Right renal cortex interstitium (tissue), 3 donors: ENCODE measurements at regions not wholly inside any gene's neighbourhood (a gene's known extent, or its start where the extent isn't known, plus 50 kb on each side); places are given as distances from the start of the nearest gene placed in this dataset.

Experiments
- DNase-seq, 3 donors: peaks; one replicate each; pipeline ENCODE4 v3.0.0-alpha.2; 2013; ENCODE audit warnings: low read depth in 3 of 3, low spot score in 2 of 3

- no peak for DNase-seq
These were observed 327.1 kb upstream of the NWD2 start for GRCh38 chr4:36917413-36917812.

DNA sequence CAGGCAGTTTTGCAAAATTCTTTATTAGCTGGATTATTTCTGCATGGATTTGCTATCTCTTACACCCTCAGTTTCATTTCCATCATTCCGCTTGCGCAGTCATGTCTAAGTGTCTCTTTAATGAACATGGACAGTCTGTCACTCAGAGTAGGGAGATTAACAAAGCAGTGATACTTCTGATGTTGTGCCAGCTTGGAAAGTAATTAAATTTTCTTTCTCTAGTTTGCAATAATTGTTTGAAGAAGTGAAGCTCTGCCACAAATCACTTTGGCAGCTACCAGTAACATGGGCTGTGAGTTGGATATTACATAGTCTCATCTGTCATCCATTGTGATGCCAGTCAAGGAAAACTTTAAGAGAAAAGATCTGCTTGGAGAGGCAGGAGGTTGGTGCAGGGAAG is 324.8 kb upstream of the NWD2 start:
- DNase-seq: no peak

- no peak for DNase-seq
These were observed 322.9 kb upstream of the NWD2 start for GRCh38 chr4:36921476-36922216.

GRCh38 chr4:36930562-36931111 is 313.9 kb upstream of the NWD2 start:
- no peak for DNase-seq

DNA sequence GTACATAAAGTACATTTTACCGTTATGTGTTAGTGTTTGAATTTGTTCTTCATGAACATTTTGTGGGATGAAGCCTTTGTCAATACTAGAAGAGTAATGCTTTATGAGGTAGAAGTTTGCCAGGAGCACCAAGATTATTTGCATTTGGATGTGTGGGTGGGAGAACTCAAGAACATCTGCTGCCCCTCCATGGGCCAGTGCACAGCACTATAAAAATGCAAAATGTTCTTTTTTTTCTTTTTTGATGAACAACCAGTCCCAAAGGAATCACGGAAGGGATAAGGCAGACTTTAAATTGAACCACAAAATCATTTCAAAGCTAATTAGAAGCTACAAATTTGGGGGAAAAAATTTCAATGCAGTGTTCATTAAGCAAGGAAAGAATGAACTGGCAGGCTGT is 300.3 kb upstream of the NWD2 start:
- no peak for DNase-seq

DNA sequence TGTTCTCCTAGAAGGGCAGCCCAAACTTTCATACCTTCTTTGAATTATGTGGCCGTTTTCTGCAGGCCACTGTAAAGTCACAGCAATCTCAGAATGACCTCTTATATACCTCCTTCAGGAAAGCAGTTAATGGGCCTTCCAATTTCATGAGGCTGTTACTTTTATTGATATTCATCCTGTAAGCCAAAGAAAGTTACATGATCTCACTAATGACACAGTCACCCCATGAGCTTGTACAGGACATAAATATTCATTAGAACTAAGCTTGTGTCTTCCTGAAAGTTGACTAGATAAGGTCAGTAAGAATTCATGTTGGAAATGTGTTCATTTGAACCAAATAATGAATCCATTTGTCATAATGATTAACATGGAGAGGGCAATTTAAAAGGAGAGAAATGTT is 283.1 kb upstream of the NWD2 start:
- DNase-seq: no peak

DNA sequence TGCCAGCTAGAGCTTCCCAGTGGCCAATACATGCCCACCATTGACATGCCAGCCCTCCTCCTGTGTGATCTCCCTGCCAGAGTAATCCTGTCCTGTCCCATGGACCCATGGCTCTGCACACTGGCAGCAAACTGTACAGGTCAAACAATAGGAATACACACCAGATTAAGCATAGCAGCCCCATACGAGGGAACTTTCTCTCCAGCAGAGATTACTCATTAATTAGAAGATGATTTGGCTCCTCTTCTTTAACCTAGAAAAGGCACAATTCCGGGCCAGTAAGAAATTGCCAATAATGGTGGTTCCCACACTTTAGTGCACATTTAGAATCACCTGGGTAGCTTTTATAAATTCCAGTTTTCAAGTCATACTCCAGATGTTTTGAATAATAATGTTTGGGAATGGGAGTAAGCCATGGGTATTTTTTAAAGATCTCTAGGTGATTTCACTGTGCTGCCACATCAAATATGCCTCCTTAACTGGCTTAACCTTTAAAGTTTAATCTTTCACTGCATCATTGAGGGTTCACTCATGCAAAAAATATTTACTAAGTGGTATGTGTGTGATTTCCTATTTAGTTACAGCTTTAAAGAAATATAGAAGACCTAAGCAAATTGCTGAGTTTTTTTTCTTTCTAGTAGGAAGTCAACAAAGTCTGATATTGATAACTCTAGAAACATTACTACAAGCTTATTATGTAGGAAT is 277.6 kb upstream of the NWD2 start:
- DNase-seq: peak in 2 of 3 donors; percentile 12 to 15

DNA sequence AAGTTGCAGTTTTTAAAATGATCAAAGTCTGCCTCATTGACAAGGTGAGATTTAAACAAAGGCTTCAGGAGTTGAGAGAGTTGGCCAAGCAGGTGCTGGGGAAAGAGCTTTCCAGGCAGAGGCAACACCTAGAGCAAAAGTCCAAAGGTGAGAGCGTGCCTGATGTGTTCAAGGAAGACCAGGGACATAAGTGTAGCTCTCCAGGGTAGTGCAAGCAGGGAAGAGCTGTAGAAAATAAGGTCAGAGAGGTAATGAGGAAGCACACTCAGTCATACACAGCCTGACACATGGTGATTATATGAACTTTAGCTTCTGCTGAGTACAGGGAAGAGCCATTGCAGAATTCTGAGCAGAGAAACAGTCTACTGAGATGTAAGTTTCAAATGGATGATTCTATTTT is 265.0 kb upstream of the NWD2 start:
- no peak for DNase-seq

DNA sequence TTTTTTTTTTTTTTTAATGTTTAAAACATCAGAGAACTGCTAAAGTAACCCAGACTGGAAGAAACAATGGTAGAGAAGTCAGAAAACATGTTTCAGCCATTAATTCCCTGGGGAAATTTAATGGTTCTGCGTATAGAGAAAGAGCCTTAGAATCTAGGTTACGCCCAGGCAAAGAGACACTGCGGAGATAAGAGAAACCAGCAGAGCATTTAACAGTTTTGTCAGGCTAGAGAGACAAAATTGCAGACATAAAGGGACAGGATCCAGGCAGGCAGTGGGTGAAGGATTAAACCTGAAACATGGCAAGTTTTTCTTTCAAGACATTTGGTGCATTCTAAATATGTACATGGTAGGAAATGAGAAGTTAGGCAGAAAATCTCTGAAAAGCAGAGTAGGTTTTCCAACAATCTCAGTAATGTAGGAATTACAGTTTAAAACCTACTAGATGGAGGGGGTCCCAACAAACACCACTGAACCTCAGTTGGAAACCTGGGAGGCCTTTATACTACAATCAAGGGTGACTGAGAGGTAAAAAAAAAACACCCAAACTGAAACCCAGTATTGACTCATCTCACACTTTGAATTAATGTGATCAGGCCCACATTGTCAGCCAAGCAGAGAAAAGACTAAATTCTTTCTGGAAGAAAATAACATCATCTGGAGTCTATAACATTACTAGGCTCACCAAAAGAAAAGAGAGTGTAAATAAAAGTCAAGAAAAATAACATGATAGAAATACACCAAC is 254.2 kb upstream of the NWD2 start:
- DNase-seq: no peak

- DNase-seq: no peak
These were observed 246.8 kb upstream of the NWD2 start for GRCh38 chr4:36997727-36998126.

- DNase-seq: no peak
These were observed 244.3 kb upstream of the NWD2 start for GRCh38 chr4:37000281-37000680.

DNA sequence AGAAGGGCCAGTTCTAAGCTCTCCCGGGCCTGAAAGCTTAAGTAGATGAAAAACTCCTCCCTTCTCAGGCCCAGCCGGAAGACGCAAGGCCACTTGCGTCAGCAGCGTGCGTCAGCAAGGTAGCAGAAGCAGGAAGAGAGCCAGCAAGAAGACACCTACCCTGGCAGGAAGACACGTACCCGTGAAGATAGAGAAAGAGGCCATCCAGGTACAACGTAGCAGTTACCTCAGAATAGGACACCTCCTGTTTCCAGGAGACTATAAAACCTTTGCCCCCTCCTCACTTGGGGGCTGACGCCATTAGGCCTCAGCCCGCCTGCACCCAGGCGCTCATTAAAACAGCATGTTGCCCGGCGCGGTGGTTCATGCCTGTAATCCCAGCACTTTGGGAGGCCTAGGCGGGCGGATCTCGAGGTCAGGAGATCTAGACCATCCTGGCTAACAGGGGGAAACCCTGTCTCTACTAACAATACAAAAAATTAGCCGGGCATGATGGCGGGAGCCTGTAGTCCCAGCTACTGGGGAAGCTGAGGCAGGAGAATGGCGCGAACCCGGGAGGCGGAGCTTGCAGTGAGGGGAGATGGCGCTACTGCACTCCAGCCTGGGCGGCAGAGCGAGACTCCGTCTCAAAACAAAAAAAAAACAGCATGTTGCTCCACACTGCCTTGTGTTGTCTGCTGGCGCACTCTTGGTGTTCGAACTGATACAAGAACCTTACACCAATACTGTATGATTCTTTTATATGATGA is 242.7 kb upstream of the NWD2 start:
- no peak for DNase-seq

- no peak for DNase-seq
These were observed 241.9 kb upstream of the NWD2 start for GRCh38 chr4:37002625-37003024.

DNA sequence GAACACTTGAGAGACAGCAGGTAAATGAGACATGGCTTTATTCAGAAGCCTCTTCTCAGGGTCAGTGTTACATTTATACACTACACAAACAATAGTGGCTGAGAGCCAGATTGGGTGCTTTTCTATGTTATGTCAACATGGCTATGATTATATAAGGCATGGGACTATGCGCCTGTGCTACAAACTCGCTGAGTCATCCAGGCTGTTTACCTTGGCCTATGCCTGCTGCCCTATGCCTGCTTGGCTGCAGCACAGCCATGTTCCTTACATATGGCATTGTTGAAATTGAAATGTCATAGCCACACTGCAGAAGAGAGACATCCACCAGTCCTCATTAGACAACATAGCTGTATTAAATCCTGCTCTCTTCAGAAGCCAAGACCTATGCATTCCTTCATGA is 236.3 kb upstream of the NWD2 start:
- no peak for DNase-seq

DNA sequence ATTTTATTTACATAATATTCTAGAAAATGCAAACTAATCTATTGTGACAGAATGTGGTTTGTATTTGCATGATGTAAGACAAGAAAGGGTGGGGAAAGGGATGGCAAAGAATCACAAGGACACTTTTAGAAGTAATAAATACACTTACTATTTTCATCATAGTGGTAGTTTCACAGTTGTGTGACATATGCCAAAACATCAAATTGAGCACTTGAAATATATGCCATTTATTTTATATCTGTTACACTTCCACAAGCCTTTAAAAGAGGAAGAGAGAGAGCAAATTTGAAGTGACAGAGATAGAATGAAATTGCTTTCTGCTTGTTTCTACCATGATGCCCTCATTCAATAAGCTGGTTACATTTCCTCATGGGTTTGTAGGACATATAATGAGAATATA is 230.0 kb upstream of the NWD2 start:
- DNase-seq: no peak

DNA sequence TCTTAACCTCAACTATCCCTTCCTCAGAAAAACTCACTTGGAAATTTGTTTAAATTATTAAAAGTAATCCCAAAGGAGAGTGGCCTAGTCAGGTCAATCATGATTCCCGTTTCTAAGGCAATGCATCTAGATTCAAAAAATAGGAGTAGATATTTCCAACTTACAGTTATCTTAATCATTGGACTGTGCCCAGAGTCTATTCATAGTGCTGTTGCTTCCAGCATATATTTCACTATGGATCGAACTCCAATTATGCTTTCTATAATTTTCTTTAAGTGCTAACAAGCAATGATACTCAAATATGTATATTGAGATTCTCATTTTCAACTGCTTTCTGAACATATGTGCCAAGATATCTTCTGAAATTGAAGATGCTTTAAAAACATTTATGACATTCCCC is 229.2 kb upstream of the NWD2 start:
- no peak for DNase-seq

DNA sequence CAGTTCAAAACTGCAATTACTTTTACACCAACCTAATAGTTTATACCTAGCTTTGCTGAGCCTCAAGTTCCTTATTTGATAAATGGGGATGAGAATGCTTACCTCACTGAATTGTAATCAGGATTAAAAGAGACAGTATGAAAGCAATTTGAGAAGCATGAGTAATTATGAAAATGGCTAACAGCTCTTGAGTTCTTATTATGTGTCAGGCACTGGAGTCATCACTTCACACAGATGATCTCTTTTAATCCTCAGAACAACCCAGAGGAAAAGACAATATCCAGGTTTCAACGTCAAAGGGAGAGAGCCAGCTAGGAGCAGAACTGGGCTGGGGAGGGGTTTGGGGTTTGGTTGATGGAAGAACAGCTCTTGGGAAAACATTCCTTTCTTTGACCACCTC is 221.0 kb upstream of the NWD2 start:
- no peak for DNase-seq

GRCh38 chr4:37023996-37024395 is 220.5 kb upstream of the NWD2 start:
- no peak for DNase-seq

GRCh38 chr4:37040816-37041215 is 203.7 kb upstream of the NWD2 start:
- no peak for DNase-seq

DNA sequence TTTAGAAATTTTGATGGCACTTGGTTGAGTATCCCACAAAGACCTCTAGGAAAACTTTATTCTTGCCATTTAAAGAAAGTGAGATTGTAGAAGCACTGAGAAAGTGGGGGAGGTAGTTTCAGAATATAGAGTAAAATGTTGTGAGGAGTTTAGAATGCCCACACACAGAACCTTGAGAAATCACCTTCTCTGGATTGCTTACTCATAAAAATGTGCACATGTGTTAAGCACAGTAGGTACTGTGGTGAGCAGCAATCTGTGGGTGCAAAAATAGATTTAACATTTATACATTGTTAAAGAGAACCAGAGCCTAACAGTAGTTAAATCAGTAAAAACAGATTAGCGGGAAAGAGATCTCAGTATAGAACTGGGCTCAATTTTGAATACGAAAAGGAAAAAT is 201.2 kb upstream of the NWD2 start:
- no peak for DNase-seq

- no peak for DNase-seq
These were observed 193.4 kb upstream of the NWD2 start for GRCh38 chr4:37051111-37051510.
